ENCODE measurements at regions not wholly inside any gene's neighbourhood (a gene's known extent, or its start where the extent isn't known, plus 50 kb on each side); places are given as distances from the start of the nearest gene placed in this dataset.

GRCh38 chrX:149097786-149098185 lies 407.3 kb downstream of the IDS start:
- Histone ChIP-seq H3K27ac (no peak overlapping the region), H3K4me1 (no peaks in the 10 kb centered on the region), H3K9me3 (no peaks in the 10 kb centered on the region), H3K36me3 (no peaks in the 10 kb centered on the region), H3K4me3 (no peak overlapping the region), H3K27me3 (ENCODE audit: low read depth) (no peaks in the 10 kb centered on the region)
- DNase-seq, result no peak
- intact Hi-C loops (cut with DNase I), result no loop called here
- TF ChIP-seq CTCF (IDR thresholded peaks at IDR 0.05), result no peak
- no peak for ATAC-seq

GRCh38 chrX:149092179-149092578 lies 412.9 kb downstream of the IDS start:
- no peaks in the 10 kb centered on the region for H3K4me1 ChIP-seq
- no peak overlapping the region for H3K4me3 ChIP-seq
- H3K36me3 ChIP-seq, result no peaks in the 10 kb centered on the region
- intact Hi-C loops (cut with DNase I), result no loop called here
- no peak for DNase-seq
- no peak for ATAC-seq
- H3K27me3 ChIP-seq (ENCODE audit: low read depth), result no peaks in the 10 kb centered on the region
- no peak overlapping the region for H3K27ac ChIP-seq
- H3K9me3 ChIP-seq, result no peaks in the 10 kb centered on the region
- TF ChIP-seq CTCF (IDR thresholded peaks at IDR 0.05), result no peak

GRCh38 chrX:149079805-149080406 lies 425.2 kb downstream of the IDS start:
- no peak overlapping the region for H3K27ac ChIP-seq
- H3K4me1 ChIP-seq, result no peaks in the 10 kb centered on the region
- H3K9me3 ChIP-seq, result no peaks in the 10 kb centered on the region
- TF ChIP-seq CTCF (IDR thresholded peaks at IDR 0.05), result no peak
- no peaks in the 10 kb centered on the region for H3K36me3 ChIP-seq
- no peaks in the 10 kb centered on the region for H3K27me3 ChIP-seq (ENCODE audit: low read depth)
- ATAC-seq (no peak), DNase-seq (no peak)
- H3K4me3 ChIP-seq, result no peak overlapping the region
- intact Hi-C loops (cut with DNase I), result no loop called here

- ATAC-seq (no peak), DNase-seq (no peak)
- Histone ChIP-seq H3K27ac (no peak overlapping the region), H3K27me3 (ENCODE audit: low read depth) (no peaks in the 10 kb centered on the region), H3K36me3 (no peaks in the 10 kb centered on the region), H3K4me1 (no peaks in the 10 kb centered on the region), H3K4me3 (no peak overlapping the region), H3K9me3 (no peaks in the 10 kb centered on the region)
- intact Hi-C loops (cut with DNase I), result no loop called here
- TF ChIP-seq CTCF (IDR thresholded peaks at IDR 0.05), result no peak
Observed at GRCh38 chrX:149074398-149074797, 430.7 kb downstream of the IDS start.

GRCh38 chrX:149073479-149073878 lies 431.6 kb downstream of the IDS start:
- Histone ChIP-seq H3K36me3 (no peaks in the 10 kb centered on the region), H3K9me3 (no peaks in the 10 kb centered on the region), H3K4me1 (no peaks in the 10 kb centered on the region), H3K4me3 (no peak overlapping the region), H3K27ac (no peak overlapping the region), H3K27me3 (ENCODE audit: low read depth) (no peaks in the 10 kb centered on the region)
- no peak for TF ChIP-seq CTCF (IDR thresholded peaks at IDR 0.05)
- ATAC-seq, result no peak
- no peak for DNase-seq
- intact Hi-C loops (cut with DNase I), result no loop called here

- no peaks in the 10 kb centered on the region for H3K27me3 ChIP-seq (ENCODE audit: low read depth)
- ATAC-seq, result no peak
- H3K4me1 ChIP-seq, result no peaks in the 10 kb centered on the region
- DNase-seq, result no peak
- TF ChIP-seq CTCF (IDR thresholded peaks at IDR 0.05), result no peak
- intact Hi-C loops (cut with DNase I), result no loop called here
- no peak overlapping the region for H3K4me3 ChIP-seq
- no peaks in the 10 kb centered on the region for H3K9me3 ChIP-seq
- H3K27ac ChIP-seq, result no peak overlapping the region
- no peaks in the 10 kb centered on the region for H3K36me3 ChIP-seq
Observed at GRCh38 chrX:149069899-149070298, 435.2 kb downstream of the IDS start.

Data from lower lobe of right lung (tissue), 2 donors.